ENCODE measurements at regions not wholly inside any gene's neighbourhood (a gene's known extent, or its start where the extent isn't known, plus 50 kb on each side); places are given as distances from the start of the nearest gene placed in this dataset.

DNA sequence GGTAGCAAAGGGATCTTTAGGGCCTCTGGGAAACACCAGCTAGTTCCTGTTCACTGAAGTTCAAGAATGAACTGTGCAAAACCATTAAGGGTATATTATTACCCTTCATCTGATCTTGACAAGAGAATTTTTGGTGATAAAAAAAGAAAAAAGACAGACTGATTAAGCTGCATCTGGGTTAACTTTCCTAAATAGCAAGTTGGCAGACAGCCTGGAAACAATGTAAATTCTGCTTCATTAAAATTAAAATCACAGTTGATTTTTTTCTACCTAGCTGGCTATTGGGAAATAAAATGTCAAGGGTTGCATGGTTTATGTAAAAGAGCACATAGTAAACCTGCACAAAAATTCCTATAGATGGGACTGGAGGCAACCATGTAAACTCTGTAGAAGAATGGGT is 126.6 kb upstream of the PRKD1 start:
- no peak for TF ChIP-seq POLR2A (IDR thresholded peaks at IDR 0.05)
- TF ChIP-seq, protein P1, sequence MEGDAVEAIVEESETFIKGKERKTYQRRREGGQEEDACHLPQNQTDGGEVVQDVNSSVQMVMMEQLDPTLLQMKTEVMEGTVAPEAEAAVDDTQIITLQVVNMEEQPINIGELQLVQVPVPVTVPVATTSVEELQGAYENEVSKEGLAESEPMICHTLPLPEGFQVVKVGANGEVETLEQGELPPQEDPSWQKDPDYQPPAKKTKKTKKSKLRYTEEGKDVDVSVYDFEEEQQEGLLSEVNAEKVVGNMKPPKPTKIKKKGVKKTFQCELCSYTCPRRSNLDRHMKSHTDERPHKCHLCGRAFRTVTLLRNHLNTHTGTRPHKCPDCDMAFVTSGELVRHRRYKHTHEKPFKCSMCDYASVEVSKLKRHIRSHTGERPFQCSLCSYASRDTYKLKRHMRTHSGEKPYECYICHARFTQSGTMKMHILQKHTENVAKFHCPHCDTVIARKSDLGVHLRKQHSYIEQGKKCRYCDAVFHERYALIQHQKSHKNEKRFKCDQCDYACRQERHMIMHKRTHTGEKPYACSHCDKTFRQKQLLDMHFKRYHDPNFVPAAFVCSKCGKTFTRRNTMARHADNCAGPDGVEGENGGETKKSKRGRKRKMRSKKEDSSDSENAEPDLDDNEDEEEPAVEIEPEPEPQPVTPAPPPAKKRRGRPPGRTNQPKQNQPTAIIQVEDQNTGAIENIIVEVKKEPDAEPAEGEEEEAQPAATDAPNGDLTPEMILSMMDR (IDR thresholded peaks at IDR 0.05) = no peak
